Cardiac fibroblast (primary cell): ENCODE measurements at regions not wholly inside any gene's neighbourhood (a gene's known extent, or its start where the extent isn't known, plus 50 kb on each side); places are given as distances from the start of the nearest gene placed in this dataset.
A peak's percentile ranks its signal among the peaks of the same experiment; 100 is the strongest.
"Not testable (repeated sequence)": the region's sequence is repeated elsewhere in the genome, so short reads cannot be mapped to it uniquely, and the experiment has no call there.

Source experiments
- DNase-seq, 2 donors: peaks; one replicate each; pipeline versions ENCODE4 v3.0.0 to v3.0.0-alpha.2; 2010; ENCODE audit warnings: low read depth in 2 of 2
- H3K4me3 ChIP-seq, 2 donors: replicated peaks in 1 of 2; 1 replicate in 1 of 2; 2 replicates in 1 of 2; pipeline ENCODE4 v1.5.1; 2011; ENCODE audit warnings: low read depth in 2 of 2, low read length in 2 of 2, mild to moderate bottlenecking in 2 of 2, moderate library complexity in 1 of 2
- CTCF ChIP-seq: IDR thresholded peaks from one replicate; pipeline ENCODE4 v1.5.1; 2011; ENCODE audit warnings: low read depth, mild to moderate bottlenecking, low read length, inconsistent platforms

- peak in 1 of 2 donors; percentile 1 for DNase-seq
- no peak for TF ChIP-seq CTCF
- no peak overlapping the region for H3K4me3 ChIP-seq
Observed at GRCh38 chr21:20040768-20041167, 957.4 kb upstream of the NCAM2 start.

DNA sequence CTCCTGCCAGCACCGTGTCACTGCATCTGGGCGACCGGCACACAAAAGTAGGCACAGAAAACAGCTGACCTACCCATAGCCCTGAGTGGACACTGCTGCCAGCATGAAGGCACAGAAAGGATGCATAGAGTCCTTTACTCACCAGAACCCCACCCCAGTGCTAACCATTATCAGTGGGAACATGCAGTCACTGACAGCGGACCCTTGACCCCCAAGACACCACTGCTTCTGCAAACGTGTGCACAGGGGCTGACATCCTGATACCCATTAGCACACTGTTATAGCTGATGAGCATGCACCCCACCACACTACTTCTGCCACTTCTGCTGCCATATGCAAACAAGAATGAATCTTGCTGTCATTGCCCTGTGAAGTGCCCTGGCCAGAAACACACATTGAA lies 953.0 kb upstream of the NCAM2 start:
- no peak for DNase-seq
- no peak overlapping the region for H3K4me3 ChIP-seq
- TF ChIP-seq CTCF = no peak

DNA sequence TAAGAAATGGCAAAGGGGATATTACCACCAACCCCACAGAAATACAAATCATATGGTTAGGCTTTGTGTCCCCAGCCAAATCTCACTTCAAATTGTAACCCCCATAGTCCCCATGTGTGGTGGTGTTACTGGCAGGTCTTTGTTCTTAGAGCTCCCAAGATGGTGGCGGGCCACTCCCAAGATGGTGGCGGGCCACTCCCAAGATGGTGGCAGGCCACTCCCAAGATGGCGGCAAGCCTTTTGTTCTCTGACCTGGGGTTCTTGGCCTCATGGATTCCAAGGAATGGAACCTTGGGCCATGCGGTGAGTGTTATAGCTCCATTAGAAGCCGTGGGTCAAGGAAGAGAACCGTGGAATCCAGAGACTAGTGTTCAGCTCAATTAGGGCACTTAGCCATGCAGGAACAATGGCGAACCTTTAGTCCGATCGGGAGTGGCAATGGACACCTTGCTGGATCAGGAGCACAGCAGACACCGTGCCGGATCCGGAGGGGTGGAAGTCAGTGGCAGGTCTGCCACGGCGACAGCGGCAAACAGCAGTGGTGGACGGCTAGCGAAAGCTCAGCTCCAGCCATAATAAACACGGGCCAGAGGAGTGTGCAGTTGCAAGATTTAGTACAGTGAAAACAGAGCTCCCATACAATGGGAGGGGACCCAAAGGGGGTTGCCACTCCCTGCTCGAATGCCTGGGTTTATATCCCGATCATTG lies 949.9 kb upstream of the NCAM2 start:
- DNase-seq, H3K4me3 ChIP-seq: not testable (repeated sequence)

- no peak overlapping the region for H3K4me3 ChIP-seq
- no peak for TF ChIP-seq CTCF
- no peak for DNase-seq
Observed at GRCh38 chr21:20083336-20083735, 914.9 kb upstream of the NCAM2 start.

DNA sequence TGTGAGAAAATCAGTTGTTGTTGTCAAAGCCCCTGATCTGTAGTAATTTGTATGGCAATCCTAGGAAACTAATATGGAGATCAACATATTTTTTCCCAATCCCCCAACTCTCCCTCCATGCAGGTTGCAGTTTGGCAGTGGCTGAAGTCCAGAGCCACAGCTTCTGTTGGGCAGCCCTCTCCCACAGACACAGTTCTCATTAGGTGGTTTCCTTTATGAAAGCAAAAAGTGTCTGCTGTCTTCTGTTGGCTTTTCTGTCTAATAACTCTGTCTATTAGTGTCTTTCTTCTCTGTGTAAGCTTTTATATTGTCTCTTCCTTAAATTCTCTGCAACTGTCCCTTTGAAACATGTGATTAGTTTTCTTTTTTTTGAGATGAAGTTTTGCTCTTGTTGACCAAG lies 914.3 kb upstream of the NCAM2 start:
- no peak for TF ChIP-seq CTCF

GRCh38 chr21:20086508-20086907 lies 911.7 kb upstream of the NCAM2 start:
- no peak for DNase-seq
- no peak for TF ChIP-seq CTCF
- no peak overlapping the region for H3K4me3 ChIP-seq

More for the DNA sequence above, 914.3 kb upstream of the NCAM2 start:
- no peak overlapping the region for H3K4me3 ChIP-seq
- no peak for DNase-seq

DNA sequence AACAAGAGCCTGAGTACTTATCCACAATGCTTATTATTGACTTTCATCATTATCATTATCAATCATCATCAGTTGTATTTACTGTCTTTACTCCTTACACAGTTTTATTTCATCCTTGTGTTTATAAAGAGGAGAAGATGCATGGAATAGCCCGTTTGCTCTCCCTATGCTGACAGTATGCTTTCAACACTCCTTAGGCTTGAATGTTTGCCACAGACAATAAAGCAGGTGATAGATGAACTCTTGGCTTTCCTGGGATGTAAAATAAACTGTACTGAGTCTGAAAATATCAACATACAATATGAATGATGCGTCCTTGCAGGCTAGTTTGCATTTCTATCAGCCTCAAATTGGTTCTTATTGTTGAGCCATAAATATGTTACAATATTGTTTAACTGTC lies 891.8 kb upstream of the NCAM2 start:
- no peak for TF ChIP-seq CTCF
- DNase-seq = no peak
- H3K4me3 ChIP-seq = no peak overlapping the region
